ENCODE measurements at regions not wholly inside any gene's neighbourhood (a gene's known extent, or its start where the extent isn't known, plus 50 kb on each side); places are given as distances from the start of the nearest gene placed in this dataset.

GRCh38 chr14:65910108-65910786 lies 497.7 kb downstream of the FUT8 start:
- no peak for TF ChIP-seq CTCF (IDR thresholded peaks at IDR 0.05; ENCODE audit: low read depth, low read length)
- no peak overlapping the region for H3K4me3 ChIP-seq (ENCODE audit: low read depth, low read length)

- H3K4me3 ChIP-seq (ENCODE audit: low read depth, low read length): no peak overlapping the region
- no peak for TF ChIP-seq CTCF (IDR thresholded peaks at IDR 0.05; ENCODE audit: low read depth, low read length)
Observed at GRCh38 chr14:65915125-65915524, 502.6 kb downstream of the FUT8 start.

DNA sequence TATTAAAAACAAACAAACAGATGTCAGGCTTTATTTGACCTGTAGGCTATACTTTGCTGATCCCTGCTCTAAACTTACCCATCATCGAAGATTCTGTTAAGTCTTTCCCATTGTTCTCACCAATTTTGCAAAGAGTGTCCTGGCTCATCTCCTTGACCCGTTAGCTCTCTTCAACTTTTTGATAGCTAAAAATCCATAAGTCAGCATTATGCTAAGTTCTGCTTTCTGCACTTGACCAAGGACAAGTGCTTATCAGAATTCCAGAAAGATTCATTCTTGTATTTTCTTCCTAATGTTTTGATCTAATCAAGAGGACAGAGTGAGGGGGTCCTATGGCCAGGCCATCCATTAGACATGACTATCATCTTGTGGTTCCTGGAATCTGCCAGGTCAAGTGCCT lies 503.5 kb downstream of the FUT8 start:
- TF ChIP-seq CTCF (IDR thresholded peaks at IDR 0.05; ENCODE audit: low read depth, low read length): no peak
- H3K4me3 ChIP-seq (ENCODE audit: low read depth, low read length): no peak overlapping the region

DNA sequence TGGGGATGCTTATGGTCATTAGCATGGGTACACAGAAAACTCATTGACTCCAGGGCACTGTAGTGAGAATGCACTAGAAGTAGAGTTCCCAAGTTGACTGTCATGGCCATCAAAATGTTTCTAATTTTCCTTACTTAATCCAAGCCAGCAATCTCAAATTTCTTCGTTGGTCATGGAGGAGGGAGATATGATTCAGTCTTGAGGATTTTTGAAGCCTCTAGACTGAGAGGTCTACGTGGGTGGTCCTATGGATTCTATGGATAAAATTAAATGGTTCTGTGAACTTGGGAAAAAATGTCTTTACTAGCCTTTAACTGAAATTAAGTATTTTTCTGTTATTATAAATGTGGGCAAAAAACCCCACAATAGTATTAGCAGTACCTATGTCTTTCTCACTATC lies 508.5 kb downstream of the FUT8 start:
- no peak for TF ChIP-seq CTCF (IDR thresholded peaks at IDR 0.05; ENCODE audit: low read depth, low read length)

GRCh38 chr14:65922142-65922541 lies 509.6 kb downstream of the FUT8 start:
- H3K4me3 ChIP-seq (ENCODE audit: low read depth, low read length): no peak overlapping the region
- TF ChIP-seq CTCF (IDR thresholded peaks at IDR 0.05; ENCODE audit: low read depth, low read length): no peak

More for the DNA sequence above, 508.5 kb downstream of the FUT8 start:
- H3K4me3 ChIP-seq (ENCODE audit: low read depth, low read length): no peak overlapping the region

- H3K4me3 ChIP-seq (ENCODE audit: low read depth, low read length): no peak overlapping the region
- TF ChIP-seq CTCF (IDR thresholded peaks at IDR 0.05; ENCODE audit: low read depth, low read length): no peak
Observed at GRCh38 chr14:65926504-65926903, 514.0 kb downstream of the FUT8 start.

- H3K4me3 ChIP-seq (ENCODE audit: low read depth, low read length): no peak overlapping the region
- TF ChIP-seq CTCF (IDR thresholded peaks at IDR 0.05; ENCODE audit: low read depth, low read length): no peak
Observed at GRCh38 chr14:65926935-65927700, 514.6 kb downstream of the FUT8 start.
